CD4-positive, CD25-positive, alpha-beta regulatory T cell (primary cell): ENCODE measurements at regions not wholly inside any gene's neighbourhood (a gene's known extent, or its start where the extent isn't known, plus 50 kb on each side); places are given as distances from the start of the nearest gene placed in this dataset.

ENCODE experiments used
- ATAC-seq, 2 donors: fragments of 150-1000 bp; cut with Tn5 transposase; one replicate each; pipeline ENCODE4 v1.10.0; 2021; ENCODE audit warnings: low read depth in 2 of 2, moderate number of reproducible peaks in 2 of 2, moderate library complexity in 1 of 2
- DNase-seq, 3 donors: peaks; one replicate each; pipeline versions ENCODE4 v3.0.0 to v3.0.0-alpha.2; 2012 to 2022; ENCODE audit warnings: mixed read lengths in 1 of 3
- H3K27ac ChIP-seq: one replicate; pipeline ENCODE4 v1.7.0; 2013; ENCODE audit warnings: mild to moderate bottlenecking, low read length; ENCODE audit not compliant: insufficient read depth, poor library complexity, severe bottlenecking
- H3K27me3 ChIP-seq: one replicate; pipeline ENCODE4 v1.7.0; 2013; ENCODE audit warnings: low read length; ENCODE audit not compliant: control insufficient read depth, insufficient read depth
- H3K36me3 ChIP-seq: one replicate; pipeline ENCODE4 v1.7.0; 2013; ENCODE audit warnings: mild to moderate bottlenecking, low read length, moderate library complexity; ENCODE audit not compliant: control insufficient read depth, insufficient read depth
- H3K4me1 ChIP-seq: 2 replicates; pipeline ENCODE4 v1.7.0; 2013; ENCODE audit warnings: mild to moderate bottlenecking, low read length; ENCODE audit not compliant: insufficient read depth, control insufficient read depth, poor library complexity, severe bottlenecking
- H3K4me3 ChIP-seq: one replicate; pipeline ENCODE4 v1.7.0; 2013; ENCODE audit warnings: low read depth, mild to moderate bottlenecking, low read length, moderate library complexity
- H3K9me3 ChIP-seq, 2 experiments: 1 replicate in 1 of 2; 2 replicates in 1 of 2; pipeline ENCODE4 v1.7.0; 2013; ENCODE audit warnings: low read length in 2 of 2, mild to moderate bottlenecking in 1 of 2, moderate library complexity in 1 of 2; ENCODE audit not compliant: control insufficient read depth in 2 of 2
- H3K27ac Mint-ChIP-seq, 3 donors: one replicate each; pipeline ENCODE4 v1.8.0; 2020 to 2022; ENCODE audit warnings: mild to moderate bottlenecking in 3 of 3, mixed read lengths in 3 of 3, moderate library complexity in 2 of 3
- H3K27me3 Mint-ChIP-seq: one replicate; pipeline ENCODE4 v1.8.0; 2022; ENCODE audit warnings: mild to moderate bottlenecking, mixed read lengths
- H3K36me3 Mint-ChIP-seq: one replicate; pipeline ENCODE4 v1.8.0; 2020; ENCODE audit warnings: mixed read lengths
- H3K4me1 Mint-ChIP-seq, 4 donors: one replicate each; pipeline ENCODE4 v1.8.0; 2020 to 2022; ENCODE audit warnings: mixed read lengths in 4 of 4, mild to moderate bottlenecking in 1 of 4
- H3K4me3 Mint-ChIP-seq, 4 donors: one replicate each; pipeline ENCODE4 v1.8.0; 2020 to 2022; ENCODE audit warnings: mild to moderate bottlenecking in 4 of 4, mixed read lengths in 4 of 4, moderate library complexity in 3 of 4
- H3K9me3 Mint-ChIP-seq, 7 donors: one replicate each; pipeline ENCODE4 v1.8.0; 2020 to 2022; ENCODE audit warnings: mixed read lengths in 7 of 7, mild to moderate bottlenecking in 3 of 7, moderate library complexity in 2 of 7

DNA sequence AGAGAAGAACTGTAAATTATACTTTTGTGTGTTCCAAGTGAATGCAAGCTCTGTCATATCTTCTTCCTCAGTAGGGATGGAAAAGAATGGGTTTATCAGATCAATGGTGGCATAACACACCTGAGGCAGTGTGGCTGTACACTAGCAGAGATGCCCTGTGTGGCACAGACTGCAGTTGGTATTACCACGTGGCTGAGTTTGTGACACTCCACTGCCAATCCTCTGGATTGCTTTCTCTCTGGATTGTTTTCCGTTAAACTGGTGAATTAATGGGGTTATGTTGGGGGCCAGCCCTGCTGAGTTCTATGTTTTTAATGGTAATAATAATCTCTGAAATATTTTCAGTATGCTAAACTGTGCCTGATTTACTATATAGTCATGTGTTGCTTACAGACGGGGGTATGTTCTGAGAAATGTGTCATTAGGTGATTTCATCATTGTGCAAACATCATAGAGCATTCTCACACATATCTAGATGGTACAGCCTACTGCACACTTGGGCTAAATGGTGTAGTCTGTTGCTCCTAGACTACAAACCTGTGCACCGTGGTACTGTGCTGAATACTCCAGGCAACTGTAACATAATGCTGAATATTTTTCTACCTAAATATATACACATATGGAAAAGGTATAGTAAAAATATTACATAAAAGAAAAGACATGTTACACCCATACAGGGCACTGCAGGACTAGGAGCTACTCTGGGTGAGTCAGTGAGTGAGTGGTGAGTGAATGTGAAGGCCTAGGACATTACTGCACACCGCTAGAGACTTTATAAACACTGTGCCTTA lies 84.7 kb upstream of the ST6GAL2 start:
- no peaks in the 10 kb centered on the region for H3K27me3 ChIP-seq
- no peaks in the 10 kb centered on the region for H3K4me1 ChIP-seq
- Mint-ChIP-seq H3K27me3 (no peaks in the 10 kb centered on the region), H3K36me3 (no peaks in the 10 kb centered on the region), H3K27ac (peak overlapping the region in 1 of 3 donors; percentile 41), H3K4me3 (no peak overlapping the region), H3K9me3 (peaks cover 0 to 4% (median 2%) of the 10 kb centered on the region in 7 donors), H3K4me1 (no peaks in the 10 kb centered on the region)
- no peaks in the 10 kb centered on the region for H3K9me3 ChIP-seq
- no peaks in the 10 kb centered on the region for H3K36me3 ChIP-seq
- no peak for DNase-seq
- ATAC-seq = no peak
- no peak overlapping the region for H3K4me3 ChIP-seq
- no peak overlapping the region for H3K27ac ChIP-seq

DNA sequence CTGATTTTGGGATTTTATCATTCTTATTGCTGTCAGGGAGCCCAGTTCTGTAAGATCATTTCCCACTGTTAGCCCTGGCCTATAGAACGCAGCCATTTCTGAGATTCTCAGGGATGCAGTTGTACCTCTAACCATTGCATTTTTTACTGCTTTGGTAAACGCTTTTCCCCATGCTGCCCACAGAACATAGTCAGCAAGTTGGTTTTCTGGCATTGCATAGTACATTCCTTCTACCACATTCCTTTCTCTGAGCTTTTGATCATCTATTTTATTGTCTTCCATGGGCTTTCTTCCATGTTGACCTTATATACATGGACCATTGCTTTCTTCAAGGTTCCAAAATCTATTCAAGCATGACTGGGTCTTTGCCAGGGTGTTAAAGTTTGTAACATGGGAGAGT lies 86.8 kb upstream of the ST6GAL2 start:
- H3K4me1 Mint-ChIP-seq = no peaks in the 10 kb centered on the region
- DNase-seq = no peak
- no peaks in the 10 kb centered on the region for H3K27me3 ChIP-seq
- H3K4me3 Mint-ChIP-seq = no peak overlapping the region
- no peak overlapping the region for H3K27ac Mint-ChIP-seq
- peaks cover 0 to 4% (median 1%) of the 10 kb centered on the region in 7 donors for H3K9me3 Mint-ChIP-seq
- H3K4me1 ChIP-seq = no peaks in the 10 kb centered on the region
- no peaks in the 10 kb centered on the region for H3K9me3 ChIP-seq
- H3K36me3 Mint-ChIP-seq = no peaks in the 10 kb centered on the region
- H3K36me3 ChIP-seq = no peaks in the 10 kb centered on the region
- no peak overlapping the region for H3K27ac ChIP-seq
- H3K4me3 ChIP-seq = no peak overlapping the region
- no peaks in the 10 kb centered on the region for H3K27me3 Mint-ChIP-seq
- ATAC-seq = no peak

DNA sequence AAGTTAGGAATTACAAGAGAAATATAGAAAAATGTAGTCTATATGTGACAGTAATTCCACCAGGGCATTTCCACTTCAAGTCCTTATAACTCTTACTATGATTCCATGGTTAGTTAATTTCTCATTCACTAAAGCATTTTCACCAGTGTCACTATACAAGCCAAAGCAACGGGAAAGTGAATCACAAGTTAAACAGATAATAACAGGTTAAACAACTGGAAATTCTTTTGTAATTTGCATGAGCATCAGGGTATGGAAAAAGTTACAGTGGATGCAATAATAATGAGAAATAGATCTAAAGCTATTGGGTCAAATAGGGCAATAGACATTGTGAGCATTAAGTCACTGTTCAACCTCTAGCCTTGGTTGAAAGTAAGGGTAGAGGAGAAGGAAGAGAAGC lies 88.9 kb upstream of the ST6GAL2 start:
- Mint-ChIP-seq H3K36me3 (no peaks in the 10 kb centered on the region), H3K4me3 (no peak overlapping the region)

DNA sequence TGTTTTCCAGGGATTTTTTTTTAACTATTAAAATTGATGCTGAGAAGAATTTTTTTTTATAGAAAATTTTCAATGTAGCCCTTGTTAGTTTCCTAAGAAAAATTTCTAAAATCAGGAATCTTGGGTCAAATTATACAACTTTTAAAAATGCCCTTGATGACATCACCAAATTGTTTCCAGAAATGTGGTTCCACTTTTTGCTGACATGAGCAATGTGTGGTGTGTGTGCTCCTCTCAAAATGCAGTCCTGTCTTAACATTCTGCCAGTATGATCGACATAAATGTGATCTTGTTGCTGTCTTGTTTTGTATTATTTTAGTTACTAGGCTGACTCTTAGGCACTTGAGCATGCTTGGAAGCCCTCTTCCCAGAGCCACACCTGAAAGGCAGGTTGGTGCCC lies 89.7 kb upstream of the ST6GAL2 start:
- Histone ChIP-seq H3K36me3 (no peaks in the 10 kb centered on the region), H3K27me3 (no peaks in the 10 kb centered on the region), H3K4me1 (no peaks in the 10 kb centered on the region), H3K9me3 (no peaks in the 10 kb centered on the region), H3K27ac (no peak overlapping the region), H3K4me3 (no peak overlapping the region)
- H3K27me3 Mint-ChIP-seq = no peaks in the 10 kb centered on the region
- no peak overlapping the region for H3K27ac Mint-ChIP-seq
- DNase-seq (no peak), ATAC-seq (no peak)
- H3K4me1 Mint-ChIP-seq = no peaks in the 10 kb centered on the region
- H3K4me3 Mint-ChIP-seq = no peak overlapping the region
- H3K36me3 Mint-ChIP-seq = no peaks in the 10 kb centered on the region
- peaks cover 0 to 4% (median under 1%) of the 10 kb centered on the region in 7 donors for H3K9me3 Mint-ChIP-seq

More for the DNA sequence above, 88.9 kb upstream of the ST6GAL2 start:
- DNase-seq = no peak
- Histone ChIP-seq H3K36me3 (no peaks in the 10 kb centered on the region), H3K27me3 (no peaks in the 10 kb centered on the region), H3K4me1 (no peaks in the 10 kb centered on the region), H3K4me3 (no peak overlapping the region), H3K27ac (no peak overlapping the region), H3K9me3 (no peaks in the 10 kb centered on the region)
- Mint-ChIP-seq H3K4me1 (no peaks in the 10 kb centered on the region), H3K27me3 (no peaks in the 10 kb centered on the region), H3K9me3 (peaks cover 0 to 4% (median 1%) of the 10 kb centered on the region in 7 donors), H3K27ac (peak overlapping the region in 1 of 3 donors; percentile 67)
- no peak for ATAC-seq

DNA sequence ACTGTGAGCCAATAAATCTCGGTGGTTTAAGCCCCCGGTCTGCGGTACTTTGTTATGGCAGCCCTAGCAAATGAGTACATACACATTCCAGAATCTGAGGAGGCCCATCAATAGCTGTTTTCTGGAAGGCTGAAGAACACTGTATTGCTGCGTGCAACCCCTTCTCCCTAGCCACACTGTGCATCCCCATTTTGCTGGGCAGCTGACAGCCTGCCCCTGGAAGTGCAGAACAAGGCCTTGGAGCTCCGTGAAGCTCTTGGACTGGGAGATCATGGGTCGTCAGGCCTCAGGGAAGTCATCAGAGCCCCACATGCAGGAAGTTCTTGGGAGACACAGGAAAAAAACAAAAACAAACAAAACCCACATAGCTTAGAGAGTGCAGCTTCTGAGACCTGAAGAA lies 90.6 kb upstream of the ST6GAL2 start:
- DNase-seq = no peak
- no peak overlapping the region for H3K4me3 ChIP-seq
- no peak overlapping the region for H3K27ac Mint-ChIP-seq
- no peak for ATAC-seq
- H3K27me3 ChIP-seq = no peaks in the 10 kb centered on the region
- H3K4me3 Mint-ChIP-seq = no peak overlapping the region
- H3K4me1 Mint-ChIP-seq = no peaks in the 10 kb centered on the region
- H3K36me3 Mint-ChIP-seq = no peaks in the 10 kb centered on the region
- H3K27me3 Mint-ChIP-seq = no peaks in the 10 kb centered on the region
- no peaks in the 10 kb centered on the region for H3K9me3 ChIP-seq
- no peak overlapping the region for H3K27ac ChIP-seq
- no peaks in the 10 kb centered on the region for H3K36me3 ChIP-seq
- H3K4me1 ChIP-seq = no peaks in the 10 kb centered on the region
- H3K9me3 Mint-ChIP-seq = peaks cover 0 to 4% (median 0%) of the 10 kb centered on the region in 7 donors

DNA sequence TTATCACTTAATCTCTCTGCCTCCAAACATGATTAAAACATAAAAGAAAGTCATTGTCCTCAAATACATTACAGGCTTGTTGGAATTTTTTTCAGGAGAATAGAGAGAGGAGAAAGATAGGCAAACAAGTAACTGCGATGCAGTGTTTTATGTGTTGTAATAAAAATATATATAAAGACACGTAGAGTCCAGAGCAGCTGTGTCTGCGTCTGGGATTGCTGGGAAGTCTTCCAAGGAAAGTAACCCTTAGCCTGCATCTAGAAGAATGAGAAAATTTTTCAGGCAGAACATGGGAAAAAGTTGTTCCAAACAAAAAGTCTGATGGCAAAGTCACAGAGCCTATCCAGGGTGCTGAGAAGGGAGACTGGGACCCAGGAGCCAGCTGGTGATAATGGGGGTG lies 91.8 kb upstream of the ST6GAL2 start:
- no peaks in the 10 kb centered on the region for H3K27me3 ChIP-seq
- Mint-ChIP-seq H3K9me3 (peaks cover 0 to 4% (median under 1%) of the 10 kb centered on the region in 7 donors), H3K27ac (no peak overlapping the region), H3K4me3 (no peak overlapping the region), H3K4me1 (no peaks in the 10 kb centered on the region), H3K27me3 (peaks cover 5% of the 10 kb centered on the region), H3K36me3 (no peaks in the 10 kb centered on the region)
- no peak overlapping the region for H3K27ac ChIP-seq
- DNase-seq = no peak
- H3K4me1 ChIP-seq = no peaks in the 10 kb centered on the region
- H3K4me3 ChIP-seq = no peak overlapping the region
- no peak for ATAC-seq
- no peaks in the 10 kb centered on the region for H3K36me3 ChIP-seq
- H3K9me3 ChIP-seq = no peaks in the 10 kb centered on the region

DNA sequence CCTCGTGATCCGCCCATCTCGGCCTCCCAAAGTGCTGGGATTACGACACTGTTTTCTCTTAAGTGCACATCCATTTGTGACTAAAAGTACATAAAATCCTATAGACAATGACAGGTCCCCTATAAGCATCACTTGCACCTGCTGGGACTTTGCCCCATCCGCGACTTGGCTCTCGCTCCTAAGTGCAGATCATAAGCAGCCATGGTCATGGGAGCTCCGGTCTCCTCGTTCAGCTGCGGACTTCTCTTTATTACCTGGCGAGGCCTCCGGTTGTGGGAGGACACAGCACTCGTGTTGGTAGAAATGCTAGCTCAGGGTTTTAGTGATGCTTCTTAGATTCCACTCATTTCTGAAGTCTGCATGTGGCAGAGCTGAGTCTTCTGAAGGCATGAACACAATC lies 92.7 kb upstream of the ST6GAL2 start:
- DNase-seq (no peak), ATAC-seq (no peak)
- Mint-ChIP-seq H3K4me1 (no peaks in the 10 kb centered on the region), H3K9me3 (peaks cover 0 to 4% (median 2%) of the 10 kb centered on the region in 7 donors), H3K4me3 (no peak overlapping the region), H3K27ac (no peak overlapping the region), H3K27me3 (peaks cover 5% of the 10 kb centered on the region), H3K36me3 (no peaks in the 10 kb centered on the region)
- H3K4me3 ChIP-seq = no peak overlapping the region
- no peaks in the 10 kb centered on the region for H3K4me1 ChIP-seq
- H3K36me3 ChIP-seq = no peaks in the 10 kb centered on the region
- no peaks in the 10 kb centered on the region for H3K9me3 ChIP-seq
- H3K27ac ChIP-seq = no peak overlapping the region
- no peaks in the 10 kb centered on the region for H3K27me3 ChIP-seq

DNA sequence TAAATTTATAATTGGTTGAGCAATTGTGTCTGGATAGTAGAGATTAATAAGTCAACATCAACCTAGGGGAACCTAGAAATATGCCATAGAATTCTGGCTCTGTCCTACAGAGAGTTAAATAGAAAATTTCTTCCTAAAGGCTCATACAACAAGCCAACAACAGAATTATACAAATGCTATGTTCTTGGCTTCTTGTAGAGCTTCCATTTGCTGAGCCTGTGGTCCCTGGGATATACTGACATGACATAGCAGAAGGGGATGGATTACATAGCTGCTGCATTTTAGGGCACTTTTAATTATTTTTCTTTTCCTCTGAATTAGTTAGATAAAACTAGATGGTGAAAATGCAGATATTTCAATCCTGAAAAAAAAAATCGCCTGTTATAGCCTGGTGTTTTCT lies 95.5 kb upstream of the ST6GAL2 start:
- Histone ChIP-seq H3K27ac (no peak overlapping the region), H3K4me1 (no peaks in the 10 kb centered on the region), H3K4me3 (no peak overlapping the region), H3K36me3 (no peaks in the 10 kb centered on the region), H3K27me3 (no peaks in the 10 kb centered on the region), H3K9me3 (no peaks in the 10 kb centered on the region)
- Mint-ChIP-seq H3K9me3 (peaks cover 0 to 10% (median 0%) of the 10 kb centered on the region in 7 donors), H3K27me3 (peaks cover 5% of the 10 kb centered on the region), H3K4me1 (no peaks in the 10 kb centered on the region), H3K36me3 (no peaks in the 10 kb centered on the region), H3K27ac (no peak overlapping the region), H3K4me3 (no peak overlapping the region)
- no peak for DNase-seq
- no peak for ATAC-seq
